ENCODE measurements at regions not wholly inside any gene's neighbourhood (a gene's known extent, or its start where the extent isn't known, plus 50 kb on each side); places are given as distances from the start of the nearest gene placed in this dataset.

DNA sequence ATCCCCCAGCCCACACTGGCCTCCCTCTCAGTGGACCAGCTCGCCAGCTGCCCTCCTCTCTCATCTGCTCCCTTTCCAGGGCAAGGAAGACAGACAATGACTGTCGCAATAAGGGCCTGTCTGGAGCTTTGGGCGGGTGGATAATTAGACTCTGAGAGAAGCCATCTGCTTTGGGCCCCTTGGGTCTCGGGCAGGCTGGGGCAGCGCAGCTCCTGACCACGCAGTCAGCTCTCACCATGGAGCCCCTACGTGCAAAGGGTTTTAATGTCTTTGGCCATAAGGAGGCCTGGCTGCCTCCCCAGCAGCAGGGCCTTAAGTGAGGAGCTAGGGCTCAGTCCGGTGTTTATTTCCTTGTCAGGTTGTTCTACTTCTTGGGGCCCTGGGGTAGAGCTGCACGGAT, 153.9 kb downstream of the CHST1 start:
- ATAC-seq = no peak
- no peaks in the 10 kb centered on the region; the same call in 2 of the 3 replicates for H3K4me1 Mint-ChIP-seq
- H3K27me3 ChIP-seq (ENCODE audit: insufficient read depth) = no peaks in the 10 kb centered on the region
- TF ChIP-seq, protein P1, sequence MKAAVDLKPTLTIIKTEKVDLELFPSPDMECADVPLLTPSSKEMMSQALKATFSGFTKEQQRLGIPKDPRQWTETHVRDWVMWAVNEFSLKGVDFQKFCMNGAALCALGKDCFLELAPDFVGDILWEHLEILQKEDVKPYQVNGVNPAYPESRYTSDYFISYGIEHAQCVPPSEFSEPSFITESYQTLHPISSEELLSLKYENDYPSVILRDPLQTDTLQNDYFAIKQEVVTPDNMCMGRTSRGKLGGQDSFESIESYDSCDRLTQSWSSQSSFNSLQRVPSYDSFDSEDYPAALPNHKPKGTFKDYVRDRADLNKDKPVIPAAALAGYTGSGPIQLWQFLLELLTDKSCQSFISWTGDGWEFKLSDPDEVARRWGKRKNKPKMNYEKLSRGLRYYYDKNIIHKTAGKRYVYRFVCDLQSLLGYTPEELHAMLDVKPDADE (IDR thresholded peaks at IDR 0.05) = no peak
- TF ChIP-seq, protein P2, sequence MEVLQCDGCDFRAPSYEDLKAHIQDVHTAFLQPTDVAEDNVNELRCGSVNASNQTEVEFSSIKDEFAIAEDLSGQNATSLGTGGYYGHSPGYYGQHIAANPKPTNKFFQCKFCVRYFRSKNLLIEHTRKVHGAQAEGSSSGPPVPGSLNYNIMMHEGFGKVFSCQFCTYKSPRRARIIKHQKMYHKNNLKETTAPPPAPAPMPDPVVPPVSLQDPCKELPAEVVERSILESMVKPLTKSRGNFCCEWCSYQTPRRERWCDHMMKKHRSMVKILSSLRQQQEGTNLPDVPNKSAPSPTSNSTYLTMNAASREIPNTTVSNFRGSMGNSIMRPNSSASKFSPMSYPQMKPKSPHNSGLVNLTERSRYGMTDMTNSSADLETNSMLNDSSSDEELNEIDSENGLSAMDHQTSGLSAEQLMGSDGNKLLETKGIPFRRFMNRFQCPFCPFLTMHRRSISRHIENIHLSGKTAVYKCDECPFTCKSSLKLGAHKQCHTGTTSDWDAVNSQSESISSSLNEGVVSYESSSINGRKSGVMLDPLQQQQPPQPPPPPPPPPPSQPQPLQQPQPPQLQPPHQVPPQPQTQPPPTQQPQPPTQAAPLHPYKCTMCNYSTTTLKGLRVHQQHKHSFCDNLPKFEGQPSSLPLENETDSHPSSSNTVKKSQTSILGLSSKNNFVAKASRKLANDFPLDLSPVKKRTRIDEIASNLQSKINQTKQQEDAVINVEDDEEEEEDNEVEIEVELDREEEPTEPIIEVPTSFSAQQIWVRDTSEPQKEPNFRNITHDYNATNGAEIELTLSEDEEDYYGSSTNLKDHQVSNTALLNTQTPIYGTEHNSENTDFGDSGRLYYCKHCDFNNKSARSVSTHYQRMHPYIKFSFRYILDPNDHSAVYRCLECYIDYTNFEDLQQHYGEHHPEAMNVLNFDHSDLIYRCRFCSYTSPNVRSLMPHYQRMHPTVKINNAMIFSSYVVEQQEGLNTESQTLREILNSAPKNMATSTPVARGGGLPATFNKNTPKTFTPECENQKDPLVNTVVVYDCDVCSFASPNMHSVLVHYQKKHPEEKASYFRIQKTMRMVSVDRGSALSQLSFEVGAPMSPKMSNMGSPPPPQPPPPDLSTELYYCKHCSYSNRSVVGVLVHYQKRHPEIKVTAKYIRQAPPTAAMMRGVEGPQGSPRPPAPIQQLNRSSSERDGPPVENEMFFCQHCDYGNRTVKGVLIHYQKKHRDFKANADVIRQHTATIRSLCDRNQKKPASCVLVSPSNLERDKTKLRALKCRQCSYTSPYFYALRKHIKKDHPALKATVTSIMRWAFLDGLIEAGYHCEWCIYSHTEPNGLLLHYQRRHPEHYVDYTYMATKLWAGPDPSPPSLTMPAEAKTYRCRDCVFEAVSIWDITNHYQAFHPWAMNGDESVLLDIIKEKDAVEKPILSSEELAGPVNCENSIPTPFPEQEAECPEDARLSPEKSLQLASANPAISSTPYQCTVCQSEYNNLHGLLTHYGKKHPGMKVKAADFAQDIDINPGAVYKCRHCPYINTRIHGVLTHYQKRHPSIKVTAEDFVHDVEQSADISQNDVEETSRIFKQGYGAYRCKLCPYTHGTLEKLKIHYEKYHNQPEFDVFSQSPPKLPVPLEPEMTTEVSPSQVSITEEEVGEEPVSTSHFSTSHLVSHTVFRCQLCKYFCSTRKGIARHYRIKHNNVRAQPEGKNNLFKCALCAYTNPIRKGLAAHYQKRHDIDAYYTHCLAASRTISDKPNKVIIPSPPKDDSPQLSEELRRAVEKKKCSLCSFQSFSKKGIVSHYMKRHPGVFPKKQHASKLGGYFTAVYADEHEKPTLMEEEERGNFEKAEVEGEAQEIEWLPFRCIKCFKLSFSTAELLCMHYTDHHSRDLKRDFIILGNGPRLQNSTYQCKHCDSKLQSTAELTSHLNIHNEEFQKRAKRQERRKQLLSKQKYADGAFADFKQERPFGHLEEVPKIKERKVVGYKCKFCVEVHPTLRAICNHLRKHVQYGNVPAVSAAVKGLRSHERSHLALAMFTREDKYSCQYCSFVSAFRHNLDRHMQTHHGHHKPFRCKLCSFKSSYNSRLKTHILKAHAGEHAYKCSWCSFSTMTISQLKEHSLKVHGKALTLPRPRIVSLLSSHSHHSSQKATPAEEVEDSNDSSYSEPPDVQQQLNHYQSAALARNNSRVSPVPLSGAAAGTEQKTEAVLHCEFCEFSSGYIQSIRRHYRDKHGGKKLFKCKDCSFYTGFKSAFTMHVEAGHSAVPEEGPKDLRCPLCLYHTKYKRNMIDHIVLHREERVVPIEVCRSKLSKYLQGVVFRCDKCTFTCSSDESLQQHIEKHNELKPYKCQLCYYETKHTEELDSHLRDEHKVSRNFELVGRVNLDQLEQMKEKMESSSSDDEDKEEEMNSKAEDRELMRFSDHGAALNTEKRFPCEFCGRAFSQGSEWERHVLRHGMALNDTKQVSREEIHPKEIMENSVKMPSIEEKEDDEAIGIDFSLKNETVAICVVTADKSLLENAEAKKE (CRISPR knock-in tag; IDR thresholded peaks at IDR 0.05) = no peak
- no peak for TF ChIP-seq POLR2AphosphoS5 (IDR thresholded peaks at IDR 0.05; ENCODE audit: low read depth)
- no peak for TF ChIP-seq EZH2phosphoT487 (IDR thresholded peaks at IDR 0.05; ENCODE audit: unreplicated experiment)
- no peak for TF ChIP-seq JUNB (IDR thresholded peaks at IDR 0.05; ENCODE audit: unreplicated experiment)
- no peak for TF ChIP-seq CREB1 (CRISPR knock-in tag; IDR thresholded peaks at IDR 0.05; ENCODE audit: low read depth)
- no peak for TF ChIP-seq EZH2 (IDR thresholded peaks at IDR 0.05; ENCODE audit: low read depth, unreplicated experiment)
- TF ChIP-seq, protein P3, sequence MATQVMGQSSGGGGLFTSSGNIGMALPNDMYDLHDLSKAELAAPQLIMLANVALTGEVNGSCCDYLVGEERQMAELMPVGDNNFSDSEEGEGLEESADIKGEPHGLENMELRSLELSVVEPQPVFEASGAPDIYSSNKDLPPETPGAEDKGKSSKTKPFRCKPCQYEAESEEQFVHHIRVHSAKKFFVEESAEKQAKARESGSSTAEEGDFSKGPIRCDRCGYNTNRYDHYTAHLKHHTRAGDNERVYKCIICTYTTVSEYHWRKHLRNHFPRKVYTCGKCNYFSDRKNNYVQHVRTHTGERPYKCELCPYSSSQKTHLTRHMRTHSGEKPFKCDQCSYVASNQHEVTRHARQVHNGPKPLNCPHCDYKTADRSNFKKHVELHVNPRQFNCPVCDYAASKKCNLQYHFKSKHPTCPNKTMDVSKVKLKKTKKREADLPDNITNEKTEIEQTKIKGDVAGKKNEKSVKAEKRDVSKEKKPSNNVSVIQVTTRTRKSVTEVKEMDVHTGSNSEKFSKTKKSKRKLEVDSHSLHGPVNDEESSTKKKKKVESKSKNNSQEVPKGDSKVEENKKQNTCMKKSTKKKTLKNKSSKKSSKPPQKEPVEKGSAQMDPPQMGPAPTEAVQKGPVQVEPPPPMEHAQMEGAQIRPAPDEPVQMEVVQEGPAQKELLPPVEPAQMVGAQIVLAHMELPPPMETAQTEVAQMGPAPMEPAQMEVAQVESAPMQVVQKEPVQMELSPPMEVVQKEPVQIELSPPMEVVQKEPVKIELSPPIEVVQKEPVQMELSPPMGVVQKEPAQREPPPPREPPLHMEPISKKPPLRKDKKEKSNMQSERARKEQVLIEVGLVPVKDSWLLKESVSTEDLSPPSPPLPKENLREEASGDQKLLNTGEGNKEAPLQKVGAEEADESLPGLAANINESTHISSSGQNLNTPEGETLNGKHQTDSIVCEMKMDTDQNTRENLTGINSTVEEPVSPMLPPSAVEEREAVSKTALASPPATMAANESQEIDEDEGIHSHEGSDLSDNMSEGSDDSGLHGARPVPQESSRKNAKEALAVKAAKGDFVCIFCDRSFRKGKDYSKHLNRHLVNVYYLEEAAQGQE (IDR thresholded peaks at IDR 0.05; ENCODE audit: unreplicated experiment) = no peak
- no peak for TF ChIP-seq ZNF331 (CRISPR knock-in tag; IDR thresholded peaks at IDR 0.05; ENCODE audit: low read depth)
- TF ChIP-seq NANOG (IDR thresholded peaks at IDR 0.05; ENCODE audit: borderline replicate concordance) = no peak
- TF ChIP-seq ZNF114 (CRISPR knock-in tag; IDR thresholded peaks at IDR 0.05) = no peak
- no peak for TF ChIP-seq STAT1 (IDR thresholded peaks at IDR 0.05; ENCODE audit: unreplicated experiment)
- TF ChIP-seq, protein P4, sequence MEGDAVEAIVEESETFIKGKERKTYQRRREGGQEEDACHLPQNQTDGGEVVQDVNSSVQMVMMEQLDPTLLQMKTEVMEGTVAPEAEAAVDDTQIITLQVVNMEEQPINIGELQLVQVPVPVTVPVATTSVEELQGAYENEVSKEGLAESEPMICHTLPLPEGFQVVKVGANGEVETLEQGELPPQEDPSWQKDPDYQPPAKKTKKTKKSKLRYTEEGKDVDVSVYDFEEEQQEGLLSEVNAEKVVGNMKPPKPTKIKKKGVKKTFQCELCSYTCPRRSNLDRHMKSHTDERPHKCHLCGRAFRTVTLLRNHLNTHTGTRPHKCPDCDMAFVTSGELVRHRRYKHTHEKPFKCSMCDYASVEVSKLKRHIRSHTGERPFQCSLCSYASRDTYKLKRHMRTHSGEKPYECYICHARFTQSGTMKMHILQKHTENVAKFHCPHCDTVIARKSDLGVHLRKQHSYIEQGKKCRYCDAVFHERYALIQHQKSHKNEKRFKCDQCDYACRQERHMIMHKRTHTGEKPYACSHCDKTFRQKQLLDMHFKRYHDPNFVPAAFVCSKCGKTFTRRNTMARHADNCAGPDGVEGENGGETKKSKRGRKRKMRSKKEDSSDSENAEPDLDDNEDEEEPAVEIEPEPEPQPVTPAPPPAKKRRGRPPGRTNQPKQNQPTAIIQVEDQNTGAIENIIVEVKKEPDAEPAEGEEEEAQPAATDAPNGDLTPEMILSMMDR (conservative IDR thresholded peaks at IDR 0.05; ENCODE audit: low read depth in 2 of 2) = no peak
- H2AFZ ChIP-seq = no peak overlapping the region
- no peaks in the 10 kb centered on the region for H3K4me1 ChIP-seq (ENCODE audit: insufficient read depth)
- no peaks in the 10 kb centered on the region for H3K9me3 Mint-ChIP-seq
- H3K27me3 Mint-ChIP-seq (ENCODE audit: insufficient read depth, low read depth, poor library complexity) = peaks cover 1% of the 10 kb centered on the region
- no peaks in the 10 kb centered on the region for H4K20me1 ChIP-seq (replicated peaks; ENCODE audit: insufficient read depth)
- no peak overlapping the region for H3K4me2 ChIP-seq
- no peak overlapping the region for H3K4me3 Mint-ChIP-seq
- no peak for DNase-seq (ENCODE audit: low spot score)
- no peaks in the 10 kb centered on the region for H3K36me3 ChIP-seq (ENCODE audit: insufficient read depth)
- no peaks in the 10 kb centered on the region for H3F3A ChIP-seq (replicated peaks; ENCODE audit: low read depth)
- no peaks in the 10 kb centered on the region for H3K36me3 Mint-ChIP-seq (ENCODE audit: low read depth)
- no peak overlapping the region for H3K27ac Mint-ChIP-seq
- no peak overlapping the region for H3K27ac ChIP-seq (ENCODE audit: low read depth)
- no peaks in the 10 kb centered on the region for H3K79me2 ChIP-seq (replicated peaks; ENCODE audit: insufficient read depth)
- no peaks in the 10 kb centered on the region for H3K9me2 ChIP-seq (ENCODE audit: insufficient read depth)
- H3K4me3 ChIP-seq = no peak overlapping the region

Data from GM23338 (cell line).